ENCODE measurements at regions not wholly inside any gene's neighbourhood (a gene's known extent, or its start where the extent isn't known, plus 50 kb on each side); places are given as distances from the start of the nearest gene placed in this dataset.

GRCh38 chr22:34255042-34255441 is 334.8 kb upstream of the LARGE1 start:
- Histone ChIP-seq H3K27me3 (ENCODE audit: insufficient read depth, poor library complexity, severe bottlenecking) (no peaks in the 10 kb centered on the region), H3K4me3 (ENCODE audit: severe bottlenecking) (no peak overlapping the region), H3K27ac (ENCODE audit: poor library complexity, severe bottlenecking) (no peak overlapping the region), H3K9me3 (ENCODE audit: severe bottlenecking) (no peaks in the 10 kb centered on the region), H3K4me1 (ENCODE audit: insufficient read depth, poor library complexity, severe bottlenecking) (no peaks in the 10 kb centered on the region), H3K36me3 (ENCODE audit: low read depth) (no peaks in the 10 kb centered on the region)
- ATAC-seq (ENCODE audit: low read depth) (no peak), DNase-seq (ENCODE audit: low spot score) (no peak)
- TF ChIP-seq, protein P1, sequence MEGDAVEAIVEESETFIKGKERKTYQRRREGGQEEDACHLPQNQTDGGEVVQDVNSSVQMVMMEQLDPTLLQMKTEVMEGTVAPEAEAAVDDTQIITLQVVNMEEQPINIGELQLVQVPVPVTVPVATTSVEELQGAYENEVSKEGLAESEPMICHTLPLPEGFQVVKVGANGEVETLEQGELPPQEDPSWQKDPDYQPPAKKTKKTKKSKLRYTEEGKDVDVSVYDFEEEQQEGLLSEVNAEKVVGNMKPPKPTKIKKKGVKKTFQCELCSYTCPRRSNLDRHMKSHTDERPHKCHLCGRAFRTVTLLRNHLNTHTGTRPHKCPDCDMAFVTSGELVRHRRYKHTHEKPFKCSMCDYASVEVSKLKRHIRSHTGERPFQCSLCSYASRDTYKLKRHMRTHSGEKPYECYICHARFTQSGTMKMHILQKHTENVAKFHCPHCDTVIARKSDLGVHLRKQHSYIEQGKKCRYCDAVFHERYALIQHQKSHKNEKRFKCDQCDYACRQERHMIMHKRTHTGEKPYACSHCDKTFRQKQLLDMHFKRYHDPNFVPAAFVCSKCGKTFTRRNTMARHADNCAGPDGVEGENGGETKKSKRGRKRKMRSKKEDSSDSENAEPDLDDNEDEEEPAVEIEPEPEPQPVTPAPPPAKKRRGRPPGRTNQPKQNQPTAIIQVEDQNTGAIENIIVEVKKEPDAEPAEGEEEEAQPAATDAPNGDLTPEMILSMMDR (IDR thresholded peaks at IDR 0.05; ENCODE audit: poor library complexity, severe bottlenecking), result no peak

- no peaks in the 10 kb centered on the region for H3K27me3 ChIP-seq (ENCODE audit: insufficient read depth, poor library complexity, severe bottlenecking)
- DNase-seq (ENCODE audit: low spot score), result no peak
- H3K4me1 ChIP-seq (ENCODE audit: insufficient read depth, poor library complexity, severe bottlenecking), result no peaks in the 10 kb centered on the region
- H3K9me3 ChIP-seq (ENCODE audit: severe bottlenecking), result no peaks in the 10 kb centered on the region
- H3K27ac ChIP-seq (ENCODE audit: poor library complexity, severe bottlenecking), result no peak overlapping the region
- no peak for ATAC-seq (ENCODE audit: low read depth)
- H3K4me3 ChIP-seq (ENCODE audit: severe bottlenecking), result no peak overlapping the region
- H3K36me3 ChIP-seq (ENCODE audit: low read depth), result no peaks in the 10 kb centered on the region
- TF ChIP-seq, protein P1 (IDR thresholded peaks at IDR 0.05; ENCODE audit: poor library complexity, severe bottlenecking), result no peak
These were observed 357.8 kb upstream of the LARGE1 start for GRCh38 chr22:34278121-34278520.

GRCh38 chr22:34281738-34282137 is 361.5 kb upstream of the LARGE1 start:
- Histone ChIP-seq H3K27me3 (ENCODE audit: insufficient read depth, poor library complexity, severe bottlenecking) (no peaks in the 10 kb centered on the region), H3K4me3 (ENCODE audit: severe bottlenecking) (no peak overlapping the region), H3K36me3 (ENCODE audit: low read depth) (no peaks in the 10 kb centered on the region), H3K9me3 (ENCODE audit: severe bottlenecking) (no peaks in the 10 kb centered on the region), H3K4me1 (ENCODE audit: insufficient read depth, poor library complexity, severe bottlenecking) (no peaks in the 10 kb centered on the region), H3K27ac (ENCODE audit: poor library complexity, severe bottlenecking) (no peak overlapping the region)
- TF ChIP-seq, protein P1 (IDR thresholded peaks at IDR 0.05; ENCODE audit: poor library complexity, severe bottlenecking), result no peak
- no peak for ATAC-seq (ENCODE audit: low read depth)
- DNase-seq (ENCODE audit: low spot score), result no peak

GRCh38 chr22:34283844-34284243 is 363.6 kb upstream of the LARGE1 start:
- no peaks in the 10 kb centered on the region for H3K36me3 ChIP-seq (ENCODE audit: low read depth)
- no peaks in the 10 kb centered on the region for H3K9me3 ChIP-seq (ENCODE audit: severe bottlenecking)
- H3K4me1 ChIP-seq (ENCODE audit: insufficient read depth, poor library complexity, severe bottlenecking), result no peaks in the 10 kb centered on the region
- no peak overlapping the region for H3K4me3 ChIP-seq (ENCODE audit: severe bottlenecking)
- H3K27me3 ChIP-seq (ENCODE audit: insufficient read depth, poor library complexity, severe bottlenecking), result no peaks in the 10 kb centered on the region
- no peak overlapping the region for H3K27ac ChIP-seq (ENCODE audit: poor library complexity, severe bottlenecking)
- DNase-seq (ENCODE audit: low spot score) (no peak), ATAC-seq (ENCODE audit: low read depth) (no peak)
- TF ChIP-seq, protein P1 (IDR thresholded peaks at IDR 0.05; ENCODE audit: poor library complexity, severe bottlenecking), result no peak

DNA sequence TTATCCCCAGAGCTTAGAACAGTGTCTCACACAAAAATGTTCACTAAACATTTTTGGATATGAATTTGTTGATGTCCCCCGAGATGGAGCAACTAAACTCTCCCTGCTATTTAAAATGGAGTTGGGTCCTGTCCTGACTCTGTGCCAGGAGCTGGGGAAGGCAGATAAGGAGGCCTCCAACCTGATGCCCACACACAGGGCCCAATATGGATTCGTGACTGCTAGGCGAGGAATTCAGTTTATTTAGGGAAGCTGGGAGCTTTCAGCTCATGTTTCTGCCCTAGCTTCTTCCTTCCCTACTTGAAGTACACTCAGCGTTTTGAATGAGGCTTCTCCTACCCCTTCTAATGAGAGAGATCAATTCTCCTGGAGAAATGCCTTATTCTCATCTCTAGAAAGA is 373.0 kb upstream of the LARGE1 start:
- TF ChIP-seq, protein P1 (IDR thresholded peaks at IDR 0.05; ENCODE audit: poor library complexity, severe bottlenecking), result no peak
- Histone ChIP-seq H3K4me3 (ENCODE audit: severe bottlenecking) (no peak overlapping the region), H3K36me3 (ENCODE audit: low read depth) (no peaks in the 10 kb centered on the region), H3K4me1 (ENCODE audit: insufficient read depth, poor library complexity, severe bottlenecking) (no peaks in the 10 kb centered on the region), H3K27me3 (ENCODE audit: insufficient read depth, poor library complexity, severe bottlenecking) (peaks cover 2% of the 10 kb centered on the region), H3K9me3 (ENCODE audit: severe bottlenecking) (no peaks in the 10 kb centered on the region), H3K27ac (ENCODE audit: poor library complexity, severe bottlenecking) (no peak overlapping the region)
- no peak for DNase-seq (ENCODE audit: low spot score)
- ATAC-seq (ENCODE audit: low read depth), result no peak
